ENCODE measurements at regions not wholly inside any gene's neighbourhood (a gene's known extent, or its start where the extent isn't known, plus 50 kb on each side); places are given as distances from the start of the nearest gene placed in this dataset.
A peak's percentile ranks its signal among the peaks of the same experiment; 100 is the strongest.

DNA sequence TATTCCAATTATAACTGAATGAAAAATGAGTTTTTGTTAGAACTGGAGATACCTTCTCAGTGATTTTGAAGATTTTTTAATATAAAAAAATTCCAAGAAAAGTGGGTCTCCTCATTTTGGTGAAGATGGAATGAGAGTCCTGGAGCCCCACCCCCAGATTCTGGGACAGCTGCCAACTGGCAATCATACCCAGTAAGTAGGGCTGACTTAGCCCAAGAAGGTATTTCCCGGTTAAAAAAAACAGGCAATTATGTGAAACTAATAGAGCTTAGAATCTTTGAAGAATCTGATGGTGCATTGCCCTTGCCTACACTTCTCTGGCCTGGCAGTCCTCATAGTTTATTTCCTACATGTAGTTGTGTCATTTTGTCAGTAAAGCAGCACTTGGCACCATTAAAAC is 52.8 kb upstream of the VWDE start:
- DNase-seq, result no peak

DNA sequence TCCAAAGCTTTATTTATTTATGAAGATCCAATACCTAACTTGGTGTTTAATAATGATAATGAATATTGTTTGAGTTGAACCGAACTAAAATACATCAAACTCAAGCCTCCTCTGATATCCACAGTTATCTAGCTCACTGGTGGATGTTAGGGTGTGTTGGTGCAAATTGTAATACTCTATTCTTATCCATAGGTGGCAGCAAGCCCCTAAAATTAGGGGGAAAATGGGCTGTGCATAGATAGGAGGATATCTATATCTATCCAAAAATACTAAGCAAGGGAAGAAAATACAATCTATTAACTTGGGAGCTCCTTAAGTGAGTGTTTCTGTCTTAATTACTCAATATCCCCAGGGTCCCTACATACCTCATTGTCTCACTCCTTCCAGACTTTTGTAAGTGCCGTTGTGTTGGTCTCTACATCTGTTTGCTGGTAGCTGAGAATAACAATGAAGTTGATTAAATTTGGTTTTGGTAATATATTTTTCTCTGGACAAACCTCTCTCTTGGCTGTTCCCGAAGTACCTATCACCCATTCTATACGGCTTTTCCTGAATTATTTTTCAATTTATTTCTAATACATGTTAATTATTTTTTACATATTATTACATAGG is 55.0 kb upstream of the VWDE start:
- peak; percentile 32 for DNase-seq

DNA sequence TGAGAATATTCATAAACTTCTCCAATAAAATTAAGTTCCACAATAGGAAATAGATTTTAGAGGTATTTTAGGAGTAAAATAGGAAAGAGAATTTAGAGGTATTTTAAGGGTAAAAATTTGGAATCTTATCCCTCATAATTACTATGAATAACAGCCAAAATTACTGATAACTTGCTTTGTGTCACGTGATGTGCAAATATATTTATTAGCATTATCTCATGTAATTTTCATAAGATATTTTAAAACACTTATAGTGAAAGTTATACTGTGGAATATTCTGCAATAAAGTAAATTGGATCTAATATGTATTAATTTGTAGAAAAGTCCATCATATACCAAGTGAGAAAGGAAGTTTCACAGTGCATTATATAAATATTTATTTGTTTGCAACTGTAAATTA is 64.2 kb upstream of the VWDE start:
- no peak for DNase-seq

DNA sequence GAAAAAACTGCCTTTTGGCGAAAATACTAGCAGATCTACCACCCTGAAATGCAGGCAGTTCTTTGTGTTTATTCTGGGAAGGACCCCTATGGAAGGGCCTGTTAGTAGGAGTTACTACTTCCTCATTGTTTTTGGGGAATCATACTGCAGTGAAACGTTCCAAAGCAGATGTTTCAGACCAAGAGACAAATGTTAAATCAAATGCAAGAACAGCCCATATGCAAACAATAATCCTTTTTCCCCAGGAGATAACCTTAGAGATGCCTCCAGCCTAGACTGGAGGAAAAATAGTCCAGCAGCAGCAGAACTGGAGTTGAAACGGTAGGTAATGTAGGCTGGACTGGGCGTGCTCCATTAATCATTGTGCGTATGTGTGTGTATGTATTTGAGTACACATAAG is 65.9 kb upstream of the VWDE start:
- no peak for DNase-seq

DNA sequence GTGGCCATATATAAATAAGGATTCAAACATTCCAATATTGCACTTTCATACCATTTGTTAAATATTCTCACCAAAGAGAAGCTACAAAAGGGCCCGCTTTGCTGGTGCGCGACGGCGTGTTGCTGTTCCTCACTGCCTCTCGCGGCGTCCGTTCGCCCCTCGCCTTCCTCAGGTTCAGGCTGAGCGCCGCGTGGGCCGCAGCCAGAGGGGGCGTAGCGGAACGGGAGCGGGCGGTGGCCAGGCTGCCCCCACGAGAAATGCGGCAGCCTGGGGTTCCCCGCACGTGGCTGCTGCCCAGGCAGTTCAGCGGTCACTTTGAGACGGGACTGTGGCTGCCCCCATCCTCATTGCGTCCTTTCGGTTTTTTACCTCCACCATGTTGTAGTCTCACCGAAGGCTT is 67.3 kb upstream of the VWDE start:
- DNase-seq, result no peak

DNA sequence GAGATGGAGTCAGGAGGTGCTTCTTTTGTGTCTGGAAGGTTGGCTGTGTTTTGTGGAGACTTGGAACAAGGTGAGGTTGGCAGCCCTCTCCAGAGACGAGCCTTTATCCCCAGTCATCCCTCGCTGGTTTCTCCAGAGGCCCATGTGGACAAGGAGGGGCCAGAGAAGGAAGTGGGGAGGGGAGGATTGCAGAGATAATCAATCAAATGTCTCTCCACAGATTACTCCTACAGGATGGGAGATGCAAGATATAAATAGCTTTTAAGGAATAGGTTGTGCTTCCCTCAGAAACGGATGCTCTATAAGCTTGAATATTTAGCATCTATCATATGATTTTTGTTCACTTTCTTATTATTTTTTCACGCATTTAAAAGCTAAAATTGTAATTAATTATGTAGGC is 70.4 kb upstream of the VWDE start:
- no peak for DNase-seq

DNA sequence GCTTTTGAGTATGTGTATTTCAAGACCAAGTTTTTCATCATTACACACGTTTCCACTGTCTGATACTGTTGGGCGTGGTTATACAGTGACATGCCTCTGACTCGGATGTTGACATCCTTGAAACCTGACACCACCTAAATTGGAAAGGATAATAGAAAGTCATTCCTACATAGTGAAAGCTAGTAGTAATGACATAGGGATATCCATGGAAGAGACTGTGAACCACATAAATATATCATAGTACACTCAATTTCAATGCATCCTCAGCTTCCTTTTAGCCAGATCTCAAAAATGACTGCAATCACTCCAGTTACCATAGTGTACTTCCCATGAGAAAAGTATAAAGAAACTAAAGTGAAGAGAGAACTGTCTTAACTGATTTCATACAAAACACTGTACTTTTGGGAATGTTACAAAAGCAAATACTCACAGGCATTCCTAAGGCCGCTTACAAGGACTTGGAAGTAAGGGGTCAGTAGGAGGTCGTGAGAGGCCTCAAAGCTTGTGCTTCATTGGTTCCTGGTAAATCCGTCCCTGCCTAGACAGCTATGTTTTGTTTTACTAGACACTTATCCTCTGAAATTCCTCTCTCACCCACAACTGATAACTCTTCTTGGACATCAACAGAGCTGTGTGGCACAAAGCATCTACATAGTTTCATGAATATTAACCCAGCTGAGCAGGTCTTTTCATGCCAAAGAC is 71.8 kb upstream of the VWDE start:
- DNase-seq, result no peak

DNA sequence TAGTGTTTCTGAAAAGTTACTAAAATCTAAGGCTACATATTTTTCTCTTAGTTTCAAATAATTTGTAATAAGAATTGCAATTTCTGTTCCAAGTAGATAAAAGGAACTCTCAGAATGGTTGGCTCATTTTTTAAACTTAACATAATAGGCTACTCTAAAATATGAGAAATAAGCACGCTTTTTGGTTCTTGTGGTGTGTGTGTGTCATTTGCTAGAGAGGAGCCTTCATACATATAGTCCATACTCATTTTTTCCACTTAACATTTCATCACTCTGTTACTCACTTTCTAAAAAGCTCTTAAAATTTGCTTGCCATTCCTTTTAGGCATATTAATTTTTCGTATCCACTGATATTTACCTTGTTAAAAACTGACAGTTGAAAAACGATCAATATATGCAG is 74.0 kb upstream of the VWDE start:
- no peak for DNase-seq

DNA sequence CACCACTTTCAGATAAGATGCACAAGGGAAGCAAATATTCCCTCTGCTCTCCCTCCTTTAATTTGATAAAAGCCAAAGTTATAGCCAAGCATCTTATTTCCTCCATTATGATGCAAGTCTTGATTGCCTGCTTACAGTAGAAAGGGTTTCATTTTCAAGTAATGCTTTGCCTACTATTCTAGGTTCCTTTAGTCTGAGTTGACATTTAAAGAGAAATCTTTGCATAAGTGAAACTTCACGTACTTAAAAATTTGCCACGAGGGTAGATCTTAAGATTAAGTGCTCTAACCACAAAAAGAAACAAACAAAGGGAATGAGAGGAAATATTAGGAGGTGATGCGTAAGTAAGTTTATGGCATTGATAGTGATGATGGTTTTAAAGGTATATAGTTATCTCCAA is 78.1 kb upstream of the VWDE start:
- DNase-seq, result no peak

DNA sequence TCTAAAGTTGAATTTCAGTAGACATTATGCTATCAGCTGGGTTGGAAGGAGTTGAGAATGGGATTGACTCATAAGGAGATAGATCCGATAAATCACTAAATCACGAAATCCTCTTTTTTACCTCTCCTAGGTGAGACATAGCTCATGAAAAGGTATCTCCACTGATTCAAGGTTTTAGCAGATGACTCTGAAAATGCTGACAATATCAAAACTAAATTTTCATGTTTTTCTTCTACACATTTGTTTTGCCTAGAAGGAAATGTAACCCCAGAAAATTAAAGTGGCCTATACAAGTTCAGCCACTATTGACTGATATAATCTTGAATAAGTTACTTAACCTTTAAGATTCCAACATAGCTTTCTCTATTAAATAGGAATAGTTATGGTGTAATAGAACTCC is 82.2 kb upstream of the VWDE start:
- DNase-seq, result no peak

DNA sequence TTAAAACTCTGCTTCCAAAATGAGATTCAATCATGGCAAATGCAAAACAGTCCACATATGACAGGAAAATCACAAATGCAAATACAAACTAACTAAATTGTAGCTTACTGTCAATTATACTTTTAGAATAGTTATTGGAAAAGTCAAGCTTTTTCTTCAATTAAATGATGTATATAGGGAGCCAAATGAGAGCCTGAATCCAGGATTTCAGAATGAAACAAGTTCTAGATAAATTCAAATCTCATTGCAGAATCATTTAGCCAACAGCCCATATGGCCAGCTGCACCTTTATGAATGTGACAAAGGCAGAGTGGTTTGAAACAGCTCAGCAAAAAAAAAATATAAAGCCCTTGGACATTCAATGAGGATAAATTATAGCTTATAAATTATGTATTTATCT is 82.2 kb upstream of the SCIN start:
- DNase-seq, result no peak

DNA sequence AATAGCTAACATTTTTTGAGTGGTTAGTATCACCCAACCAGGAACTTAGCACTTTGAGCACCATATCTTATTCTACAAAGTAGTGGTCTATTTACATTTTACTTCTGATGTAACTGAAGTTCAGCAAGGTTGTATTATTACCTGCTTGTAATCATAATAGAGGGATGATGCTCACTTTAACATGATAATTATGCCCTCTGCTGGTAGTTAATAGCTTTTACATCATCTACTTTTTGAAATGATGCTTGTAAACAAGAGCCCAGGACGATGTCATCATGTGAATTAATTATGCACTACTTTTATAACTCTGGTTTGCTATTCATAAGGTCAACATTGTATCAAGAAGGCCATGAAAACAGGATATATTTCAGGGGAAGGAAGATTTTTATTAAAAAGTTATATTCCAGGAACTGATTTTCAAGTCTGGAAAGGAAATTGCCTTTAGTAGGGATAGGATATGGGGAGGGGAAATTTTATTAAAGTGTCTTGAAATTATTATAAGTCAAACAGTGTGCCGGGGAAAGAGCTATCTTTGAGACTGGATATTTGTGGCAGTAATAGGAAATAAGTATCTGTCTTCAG is 80.3 kb upstream of the SCIN start:
- peak; percentile 79 for DNase-seq

DNA sequence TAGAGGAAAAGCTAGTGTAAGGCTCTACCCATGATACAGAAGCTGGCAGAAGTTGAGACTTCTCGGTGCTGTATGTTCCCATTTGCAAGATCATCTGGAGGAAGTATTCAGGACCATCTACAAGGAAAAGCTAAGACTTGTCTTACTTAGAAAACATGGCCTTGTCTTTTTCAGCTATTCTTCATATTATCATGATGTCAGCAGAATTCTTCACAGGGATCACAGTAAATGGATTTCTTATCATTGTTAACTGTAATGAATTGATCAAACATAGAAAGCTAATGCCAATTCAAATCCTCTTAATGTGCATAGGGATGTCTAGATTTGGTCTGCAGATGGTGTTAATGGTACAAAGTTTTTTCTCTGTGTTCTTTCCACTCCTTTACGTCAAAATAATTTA is 79.6 kb upstream of the SCIN start:
- no peak for DNase-seq

DNA sequence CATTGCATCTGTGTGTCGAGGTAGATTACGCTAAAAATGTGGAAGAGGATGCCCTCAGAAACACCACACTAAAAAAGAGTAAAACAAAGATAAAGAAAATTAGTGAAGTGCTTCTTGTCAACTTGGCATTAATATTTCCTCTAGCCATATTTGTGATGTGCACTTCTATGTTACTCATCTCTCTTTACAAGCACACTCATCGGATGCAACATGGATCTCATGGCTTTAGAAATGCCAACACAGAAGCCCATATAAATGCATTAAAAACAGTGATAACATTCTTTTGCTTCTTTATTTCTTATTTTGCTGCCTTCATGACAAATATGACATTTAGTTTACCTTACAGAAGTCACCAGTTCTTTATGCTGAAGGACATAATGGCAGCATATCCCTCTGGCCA is 79.0 kb upstream of the SCIN start:
- no peak for DNase-seq

DNA sequence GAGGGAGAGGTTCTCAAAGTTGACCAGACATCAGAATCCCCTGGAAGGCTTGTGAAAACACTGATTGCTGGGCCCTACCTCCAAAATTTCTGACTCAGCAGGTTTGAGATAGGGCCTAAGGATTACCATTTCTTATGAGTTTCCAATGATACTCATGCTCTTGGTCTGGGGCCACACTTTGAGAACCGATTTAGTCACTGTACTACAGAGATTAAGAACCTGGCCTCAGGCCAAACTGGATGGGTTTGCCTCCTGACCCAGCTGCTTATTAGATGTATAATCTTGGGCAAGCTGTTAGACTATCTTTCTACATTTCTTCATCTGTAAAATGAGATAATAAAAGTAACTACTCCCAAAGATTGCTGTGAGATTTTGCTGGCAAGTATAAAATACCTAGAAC is 77.1 kb upstream of the SCIN start:
- DNase-seq, result no peak

DNA sequence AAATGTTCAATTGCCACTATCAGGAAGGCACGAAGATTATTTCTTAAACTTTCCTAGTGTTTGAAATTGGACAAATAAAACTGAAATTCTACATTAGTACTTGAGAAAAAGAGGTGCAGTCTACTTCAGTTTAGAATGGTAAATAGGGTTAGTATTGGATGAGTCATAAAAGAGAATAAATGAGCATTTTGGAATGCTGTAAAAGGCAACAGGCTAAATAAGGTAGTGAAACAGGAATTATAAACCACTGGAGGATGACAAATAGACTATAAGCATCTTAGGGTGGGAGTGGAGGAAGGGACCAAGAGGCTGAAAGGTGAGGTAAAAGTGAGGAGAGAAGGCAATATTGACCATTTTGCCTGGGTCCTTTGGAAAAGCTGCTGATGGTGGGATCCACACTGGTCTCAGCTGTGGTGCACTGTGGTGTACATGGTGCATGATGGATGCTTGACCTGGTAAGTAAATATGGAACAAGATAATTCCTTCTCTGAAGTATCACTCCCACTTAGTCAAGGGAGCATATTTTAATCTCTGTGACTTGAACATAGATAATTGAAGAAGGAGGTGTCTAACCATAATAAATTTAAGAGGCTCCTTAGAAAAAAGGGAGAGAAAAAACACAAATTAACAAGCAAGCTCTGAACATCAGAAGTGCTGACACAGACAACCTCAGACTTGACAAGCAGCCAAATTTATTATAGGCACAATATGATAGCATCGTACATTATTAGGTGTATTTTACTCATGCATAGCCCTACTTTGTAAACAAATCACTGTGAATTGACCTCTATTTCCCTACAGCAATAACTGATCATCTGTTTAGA is 76.4 kb upstream of the SCIN start:
- no peak for DNase-seq

DNA sequence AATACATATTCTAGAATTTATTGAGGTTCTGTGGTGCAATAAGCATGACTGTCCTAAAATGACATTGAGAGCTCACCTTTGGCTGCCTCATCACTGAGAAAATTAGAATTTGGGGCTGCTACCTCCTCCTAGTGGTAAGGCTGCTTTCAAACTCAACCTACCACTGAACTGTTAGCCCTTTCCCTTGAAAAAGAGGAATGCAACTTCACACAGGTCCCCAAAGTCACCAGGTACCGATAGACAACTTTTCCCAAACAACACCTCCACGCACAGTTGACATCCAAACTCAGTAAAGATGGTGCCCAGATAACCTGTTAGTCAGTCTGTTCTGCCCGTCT is 75.9 kb upstream of the SCIN start:
- DNase-seq, result no peak

DNA sequence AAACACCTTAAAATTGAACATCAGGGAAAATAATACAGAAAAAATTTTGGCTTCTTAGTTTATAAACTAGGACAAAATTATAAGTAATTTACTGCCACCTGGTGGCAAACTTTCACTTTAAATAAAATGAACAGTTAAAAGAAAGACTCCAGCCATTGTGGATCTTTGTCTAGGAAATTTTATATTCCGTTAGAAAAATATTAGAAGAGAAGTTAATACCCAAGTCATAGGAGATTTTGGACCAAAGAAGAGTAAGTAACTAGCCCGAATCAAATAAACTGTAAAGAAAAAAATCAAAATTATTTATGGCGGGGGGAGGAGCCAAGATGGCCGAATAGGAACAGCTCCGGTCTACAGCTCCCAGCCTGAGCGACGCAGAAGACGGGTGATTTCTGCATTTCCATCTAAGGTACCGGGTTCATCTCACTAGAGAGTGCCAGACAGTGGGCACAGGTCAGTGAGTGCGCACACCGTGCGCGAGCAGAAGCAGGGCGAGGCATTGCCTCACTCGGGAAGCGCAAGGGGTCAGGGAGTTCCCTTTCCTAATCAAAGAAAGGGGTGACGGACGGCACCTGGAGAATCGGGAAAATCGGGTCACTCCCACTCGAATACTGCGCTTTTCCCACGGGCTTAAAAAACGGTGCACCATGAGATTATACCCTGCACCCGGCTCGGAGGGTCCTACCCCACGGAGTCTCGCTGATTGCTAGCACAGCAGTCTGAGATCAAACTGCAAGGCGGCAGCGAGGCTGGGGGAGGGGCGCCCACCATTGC is 73.4 kb upstream of the SCIN start:
- DNase-seq, result peak; percentile 70

DNA sequence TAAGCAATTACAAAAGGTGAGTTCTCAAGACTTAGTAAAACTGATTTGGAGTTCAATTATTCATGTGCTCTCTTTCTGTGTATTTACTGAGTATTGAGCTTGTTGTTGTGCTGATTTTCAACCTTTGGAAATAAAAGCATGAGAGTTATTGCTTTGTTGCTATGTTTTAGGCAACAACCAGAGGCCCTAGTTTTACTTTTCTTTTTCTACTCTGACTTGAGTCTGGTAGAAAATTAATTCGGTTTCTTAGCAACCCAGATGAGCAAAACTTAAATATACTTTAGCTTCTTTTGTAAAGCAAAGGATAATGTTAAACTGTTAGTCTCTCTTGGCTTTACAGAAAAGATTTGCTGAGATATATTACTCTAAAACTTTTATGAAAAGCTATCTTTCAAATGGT is 66.4 kb upstream of the SCIN start:
- DNase-seq, result no peak

DNA sequence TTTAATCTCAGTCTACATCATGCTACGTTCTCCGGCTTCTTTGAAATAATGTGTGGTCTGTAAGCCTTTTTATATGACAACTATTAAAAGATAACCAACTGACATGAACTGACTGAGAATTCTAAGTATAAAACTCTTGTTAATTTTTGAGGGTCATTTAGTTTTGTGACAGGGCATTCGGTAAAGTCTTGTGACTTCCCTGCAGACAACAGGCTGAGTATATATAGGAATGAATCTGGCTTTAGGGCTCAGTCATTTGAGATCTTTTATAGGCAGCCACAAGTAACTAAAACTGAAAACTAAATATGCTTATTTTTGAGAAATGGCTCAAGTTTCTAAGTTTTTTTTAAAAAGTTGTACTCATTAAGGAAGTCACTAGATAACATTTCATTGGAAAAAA is 62.5 kb upstream of the SCIN start:
- DNase-seq, result no peak

DNA sequence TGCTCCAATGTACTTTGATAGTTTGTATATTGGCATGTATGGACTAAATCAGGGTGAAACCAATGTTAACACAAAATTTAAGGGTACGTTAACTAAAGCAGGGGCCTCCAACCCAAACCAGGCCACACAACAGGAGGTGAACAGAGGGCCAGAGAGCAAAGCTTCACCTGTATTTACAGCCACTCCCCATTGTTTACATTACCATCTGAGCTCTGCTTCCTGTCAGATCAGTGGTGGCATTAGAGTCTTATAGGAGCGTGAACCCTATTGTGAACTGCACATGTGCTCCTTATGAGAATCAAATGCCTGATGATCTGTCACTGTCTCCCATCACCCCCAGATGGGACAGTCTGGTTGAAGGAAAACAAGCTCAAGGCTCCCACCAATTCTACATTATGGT is 62.0 kb upstream of the SCIN start:
- no peak for DNase-seq

DNA sequence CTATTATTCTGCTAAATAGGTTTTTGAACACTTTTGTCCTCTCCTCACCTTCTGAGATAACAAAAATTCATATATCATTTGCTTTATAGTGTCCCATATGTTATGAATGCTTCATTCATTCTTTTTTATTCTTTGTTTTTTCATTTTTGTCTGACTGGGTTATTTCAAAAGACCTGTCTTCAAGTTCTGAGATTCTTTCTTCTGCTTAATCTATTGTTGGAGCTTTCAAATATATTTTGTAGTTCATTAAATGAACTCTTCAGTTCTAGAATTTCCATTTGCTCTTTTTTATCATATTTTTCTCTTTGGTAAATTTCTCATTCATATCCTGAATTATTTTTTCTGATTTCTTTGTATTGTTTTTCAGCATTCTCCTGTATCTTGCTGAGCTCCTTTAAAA is 53.1 kb upstream of the SCIN start:
- DNase-seq, result no peak

DNA sequence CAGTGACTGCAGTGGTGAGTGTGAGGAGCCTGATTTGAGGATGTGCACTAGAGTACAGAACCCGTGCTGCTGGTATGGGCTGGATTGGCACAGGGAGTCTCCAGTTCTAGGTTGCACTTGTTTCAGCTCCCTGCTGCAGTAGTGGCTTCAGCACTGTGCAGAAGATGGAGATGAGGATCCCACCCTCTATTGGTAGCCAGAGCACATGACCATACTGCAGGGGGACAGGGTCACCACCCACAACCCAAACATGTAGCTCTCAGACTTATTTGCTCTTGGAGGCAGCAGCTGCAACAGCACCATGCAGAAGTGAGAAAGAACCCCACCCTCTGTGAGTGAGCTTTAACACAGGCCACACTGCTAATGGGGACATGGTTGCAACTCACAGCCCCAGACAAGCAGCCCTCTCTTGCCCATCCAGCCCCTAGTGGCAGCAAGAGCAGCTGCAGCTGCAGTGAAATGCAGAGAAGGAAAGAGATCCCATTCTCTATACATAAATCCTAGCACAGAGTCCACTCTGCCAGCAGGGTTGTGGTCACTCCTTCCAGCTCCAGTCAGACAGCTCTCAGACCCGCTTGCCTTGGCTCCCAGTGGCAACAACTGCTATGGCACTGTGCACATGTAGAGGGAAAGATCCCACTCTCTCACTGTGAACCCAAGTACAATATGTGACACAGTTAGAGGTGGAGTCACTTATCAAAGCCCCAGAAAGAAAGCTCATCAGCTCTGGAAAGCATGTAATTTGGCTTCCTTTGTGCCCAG is 51.4 kb upstream of the SCIN start:
- no peak for DNase-seq

Measured in DMS153 (cell line).